Smooth muscle cell (in vitro differentiated cells): ENCODE measurements at regions not wholly inside any gene's neighbourhood (a gene's known extent, or its start where the extent isn't known, plus 50 kb on each side); places are given as distances from the start of the nearest gene placed in this dataset.

Source experiments
- DNase-seq: peaks from one replicate; lab custom pipeline; 2025; ENCODE audit not compliant: unreplicated experiment; lab: John Stamatoyannopoulos, UW
- H2AFZ ChIP-seq: fragments of 200-600 bp; sonication (generic); 2 replicates; pipeline ENCODE4 v1.6.0; 2016; ENCODE audit warnings: antibody characterized with exemption, low read depth, mild to moderate bottlenecking
- H3F3A ChIP-seq: fragments of 200-600 bp; sonication (generic); 2 replicates; pipeline ENCODE4 v1.6.0; 2017; ENCODE audit warnings: antibody characterized with exemption, low read depth
- H3K27ac ChIP-seq: fragments of 200-600 bp; sonication (generic); 2 replicates; pipeline ENCODE4 v1.5.1; 2016; ENCODE audit warnings: low read depth, mild to moderate bottlenecking
- H3K27me3 ChIP-seq: fragments of 200-600 bp; sonication (generic); 2 replicates; pipeline ENCODE4 v1.6.1; 2016; ENCODE audit warnings: low read depth, mild to moderate bottlenecking
- H3K36me3 ChIP-seq: fragments of 200-600 bp; sonication (generic); 2 replicates; pipeline ENCODE4 v1.5.1; 2016; ENCODE audit warnings: low read depth
- H3K4me1 ChIP-seq: fragments of 200-600 bp; sonication (generic); 2 replicates; pipeline ENCODE4 v1.5.1; 2016; ENCODE audit warnings: low read depth
- H3K4me2 ChIP-seq: fragments of 200-600 bp; sonication (generic); 2 replicates; pipeline ENCODE4 v1.6.0; 2016; ENCODE audit warnings: mild to moderate bottlenecking
- H3K4me3 ChIP-seq: fragments of 200-600 bp; sonication (generic); 2 replicates; pipeline ENCODE4 v1.5.1; 2016; ENCODE audit warnings: mild to moderate bottlenecking
- H3K79me2 ChIP-seq: fragments of 200-600 bp; sonication (generic); 2 replicates; pipeline ENCODE4 v1.6.0; 2016; ENCODE audit warnings: low read depth, mild to moderate bottlenecking
- H3K9ac ChIP-seq: fragments of 200-600 bp; sonication (generic); 2 replicates; pipeline ENCODE4 v1.6.0; 2016; ENCODE audit warnings: low read depth
- H3K9me3 ChIP-seq: fragments of 200-600 bp; sonication (generic); replicated peaks from 2 replicates; pipeline ENCODE4 v1.5.1; 2016; ENCODE audit warnings: low read depth
- H4K20me1 ChIP-seq: fragments of 200-600 bp; sonication (generic); 2 replicates; pipeline ENCODE4 v1.6.0; 2016; ENCODE audit warnings: low read depth
- CTCF ChIP-seq: fragments of 200-600 bp; sonication (generic); IDR thresholded peaks from 2 replicates; pipeline ENCODE4 v1.5.1; 2017; ENCODE audit warnings: borderline replicate concordance, mild to moderate bottlenecking, antibody characterized with exemption; ENCODE audit not compliant: insufficient read depth, poor library complexity, severe bottlenecking
- WGBS: methylation state at CpG from one replicate; pipeline ENCODE4 v1.1.7; 2016; ENCODE audit warnings: low lambda C conversion rate; 5-methylcytosine and 5-hydroxymethylcytosine counted together

DNA sequence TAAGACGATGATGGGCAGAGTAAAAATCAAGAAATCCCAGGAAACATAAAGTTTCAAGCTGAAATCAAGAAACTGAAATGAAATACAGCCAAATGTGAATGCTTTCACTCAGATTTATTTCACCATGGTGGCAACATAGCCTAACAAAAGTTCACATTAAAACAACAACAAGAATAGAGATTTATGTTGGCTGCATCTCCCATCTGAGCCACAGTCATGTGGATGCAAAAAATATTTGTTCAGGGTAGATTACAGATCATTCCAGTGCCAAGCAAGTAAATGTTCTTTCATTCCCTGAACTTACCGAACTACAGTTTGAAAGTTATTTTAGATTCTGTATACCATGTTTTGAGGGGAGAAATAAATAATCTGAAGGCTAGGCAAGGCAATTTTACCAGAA lies 159.9 kb upstream of the TMTC1 start:
- Histone ChIP-seq H3K79me2 (no peaks in the 10 kb centered on the region), H3K27ac (no peak overlapping the region), H3K27me3 (peaks cover 4% of the 10 kb centered on the region), H2AFZ (no peak overlapping the region), H3K9ac (no peak overlapping the region), H3K4me3 (no peak overlapping the region), H3K36me3 (no peaks in the 10 kb centered on the region), H3K9me3 (peaks cover 3% of the 10 kb centered on the region), H3K4me1 (no peaks in the 10 kb centered on the region), H3F3A (peaks cover 4% of the 10 kb centered on the region), H4K20me1 (no peaks in the 10 kb centered on the region), H3K4me2 (no peak overlapping the region)
- no peak for TF ChIP-seq CTCF
- WGBS, result 88% methylated on average over 2 of the region's 2 CpGs
- no peak for DNase-seq

- no peak for TF ChIP-seq CTCF
- Histone ChIP-seq H3F3A (peaks cover 4% of the 10 kb centered on the region), H3K27ac (no peak overlapping the region), H3K27me3 (no peaks in the 10 kb centered on the region), H3K9ac (no peak overlapping the region), H3K4me2 (no peak overlapping the region), H3K36me3 (no peaks in the 10 kb centered on the region), H3K9me3 (peaks cover 3% of the 10 kb centered on the region), H3K79me2 (no peaks in the 10 kb centered on the region), H3K4me1 (no peaks in the 10 kb centered on the region), H2AFZ (no peak overlapping the region), H3K4me3 (no peak overlapping the region), H4K20me1 (no peaks in the 10 kb centered on the region)
- DNase-seq, result no peak
These were observed 157.1 kb upstream of the TMTC1 start for GRCh38 chr12:29940811-29941210.

DNA sequence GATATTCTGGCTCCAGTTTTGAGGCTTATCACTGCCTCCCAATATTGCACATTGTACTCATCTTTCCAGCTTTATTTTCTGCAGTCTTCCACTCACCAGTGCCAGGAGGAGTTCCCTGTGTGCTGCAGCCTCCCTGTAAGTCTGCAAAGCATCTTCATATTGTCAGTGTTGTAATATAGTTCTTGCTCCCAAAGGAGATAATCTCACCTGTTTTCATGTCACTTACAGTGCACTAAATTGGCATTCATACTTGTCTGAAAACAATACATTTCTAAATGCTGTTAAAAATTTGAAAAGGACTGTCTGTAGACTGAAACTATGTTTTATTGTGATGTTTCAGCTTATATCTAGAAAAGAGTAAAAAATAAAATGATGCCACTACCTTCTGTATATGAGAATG lies 146.8 kb upstream of the TMTC1 start:
- Histone ChIP-seq H3K27me3 (no peaks in the 10 kb centered on the region), H3K36me3 (no peaks in the 10 kb centered on the region), H2AFZ (no peak overlapping the region), H3K9ac (no peak overlapping the region), H3K9me3 (no peaks in the 10 kb centered on the region), H3K79me2 (no peaks in the 10 kb centered on the region), H3K4me1 (no peaks in the 10 kb centered on the region), H4K20me1 (no peaks in the 10 kb centered on the region), H3K4me3 (no peak overlapping the region), H3F3A (no peaks in the 10 kb centered on the region), H3K27ac (no peak overlapping the region), H3K4me2 (no peak overlapping the region)
- no peak for DNase-seq
- TF ChIP-seq CTCF, result no peak

GRCh38 chr12:29929295-29929694 lies 145.6 kb upstream of the TMTC1 start:
- Histone ChIP-seq H3K36me3 (no peaks in the 10 kb centered on the region), H3F3A (no peaks in the 10 kb centered on the region), H3K27ac (no peak overlapping the region), H3K4me1 (no peaks in the 10 kb centered on the region), H3K4me3 (no peak overlapping the region), H3K27me3 (no peaks in the 10 kb centered on the region), H3K4me2 (no peak overlapping the region), H4K20me1 (no peaks in the 10 kb centered on the region), H3K9me3 (no peaks in the 10 kb centered on the region), H2AFZ (no peak overlapping the region), H3K79me2 (no peaks in the 10 kb centered on the region), H3K9ac (no peak overlapping the region)
- no peak for TF ChIP-seq CTCF
- DNase-seq, result no peak
- 65% methylated on average over 2 of the region's 2 CpGs for WGBS
